ENCODE measurements at regions not wholly inside any gene's neighbourhood (a gene's known extent, or its start where the extent isn't known, plus 50 kb on each side); places are given as distances from the start of the nearest gene placed in this dataset.

DNA sequence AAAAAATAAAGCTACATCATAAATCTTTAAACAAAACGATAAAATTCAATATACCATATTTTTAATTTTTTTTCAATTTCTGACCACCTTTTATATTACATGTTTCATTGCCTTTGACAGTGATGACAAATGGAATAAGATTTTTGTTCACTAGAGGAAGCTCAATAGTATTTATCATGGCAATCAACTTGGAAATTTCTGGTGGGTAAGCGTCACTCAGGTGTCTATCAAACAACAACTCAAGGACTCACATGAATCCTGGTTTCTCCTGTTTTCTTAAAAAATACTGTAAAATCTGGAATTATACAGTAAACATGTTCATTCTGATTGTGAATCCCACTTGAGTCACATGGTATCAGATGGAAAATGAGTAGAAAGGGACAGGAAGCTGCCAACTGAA lies 782.2 kb downstream of the OTOL1 start:
- DNase-seq (ENCODE audit: low read depth): no peak
- H3K4me3 ChIP-seq (ENCODE audit: low read depth, low read length): no peak overlapping the region
- TF ChIP-seq, protein P1, sequence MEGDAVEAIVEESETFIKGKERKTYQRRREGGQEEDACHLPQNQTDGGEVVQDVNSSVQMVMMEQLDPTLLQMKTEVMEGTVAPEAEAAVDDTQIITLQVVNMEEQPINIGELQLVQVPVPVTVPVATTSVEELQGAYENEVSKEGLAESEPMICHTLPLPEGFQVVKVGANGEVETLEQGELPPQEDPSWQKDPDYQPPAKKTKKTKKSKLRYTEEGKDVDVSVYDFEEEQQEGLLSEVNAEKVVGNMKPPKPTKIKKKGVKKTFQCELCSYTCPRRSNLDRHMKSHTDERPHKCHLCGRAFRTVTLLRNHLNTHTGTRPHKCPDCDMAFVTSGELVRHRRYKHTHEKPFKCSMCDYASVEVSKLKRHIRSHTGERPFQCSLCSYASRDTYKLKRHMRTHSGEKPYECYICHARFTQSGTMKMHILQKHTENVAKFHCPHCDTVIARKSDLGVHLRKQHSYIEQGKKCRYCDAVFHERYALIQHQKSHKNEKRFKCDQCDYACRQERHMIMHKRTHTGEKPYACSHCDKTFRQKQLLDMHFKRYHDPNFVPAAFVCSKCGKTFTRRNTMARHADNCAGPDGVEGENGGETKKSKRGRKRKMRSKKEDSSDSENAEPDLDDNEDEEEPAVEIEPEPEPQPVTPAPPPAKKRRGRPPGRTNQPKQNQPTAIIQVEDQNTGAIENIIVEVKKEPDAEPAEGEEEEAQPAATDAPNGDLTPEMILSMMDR (IDR thresholded peaks at IDR 0.05; ENCODE audit: control insufficient read depth, extremely low read depth, insufficient read depth): no peak

DNA sequence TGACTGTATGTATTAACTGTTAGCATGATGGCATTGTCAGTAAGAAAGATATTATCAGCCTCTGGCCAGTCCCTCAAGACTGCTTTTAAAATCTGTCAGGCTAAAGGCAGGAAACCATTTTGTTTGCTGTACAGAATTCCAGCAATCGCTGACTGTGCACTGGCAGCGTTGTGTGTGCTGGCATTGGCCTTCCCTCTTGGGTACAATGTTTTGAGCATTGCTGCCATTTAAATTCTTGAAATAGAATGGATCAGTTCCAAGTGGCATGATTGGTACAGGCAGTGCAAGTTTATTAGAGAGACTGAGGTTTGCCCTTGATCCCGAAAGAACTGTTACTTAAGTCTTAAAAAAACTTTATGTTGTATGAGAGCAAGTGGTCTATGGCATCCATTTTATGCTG lies 788.7 kb downstream of the OTOL1 start:
- H3K4me3 ChIP-seq (ENCODE audit: low read depth, low read length): no peak overlapping the region
- no peak for DNase-seq (ENCODE audit: low read depth)
- TF ChIP-seq, protein P1 (IDR thresholded peaks at IDR 0.05; ENCODE audit: control insufficient read depth, extremely low read depth, insufficient read depth): no peak

DNA sequence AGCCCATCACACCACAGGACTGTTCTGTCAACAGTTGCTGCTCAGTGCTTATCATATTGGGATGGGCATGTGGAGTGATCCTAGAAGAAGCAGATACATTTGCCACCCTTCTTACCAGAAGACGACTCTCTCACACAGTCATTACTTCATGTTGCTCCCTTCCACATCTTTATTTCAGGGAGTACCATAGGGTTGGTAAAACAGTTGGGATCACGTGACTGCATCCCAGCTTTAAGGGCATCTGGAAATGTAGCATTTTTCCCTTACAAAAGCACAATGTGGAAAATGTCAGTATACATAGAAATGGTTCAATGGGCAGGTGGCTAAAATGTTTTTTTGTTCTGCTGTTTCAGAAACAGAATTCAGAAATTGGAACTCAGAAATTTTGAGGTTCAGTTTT lies 791.0 kb downstream of the OTOL1 start:
- TF ChIP-seq, protein P1 (IDR thresholded peaks at IDR 0.05; ENCODE audit: control insufficient read depth, extremely low read depth, insufficient read depth): no peak
- no peak for DNase-seq (ENCODE audit: low read depth)
- no peak overlapping the region for H3K4me3 ChIP-seq (ENCODE audit: low read depth, low read length)

DNA sequence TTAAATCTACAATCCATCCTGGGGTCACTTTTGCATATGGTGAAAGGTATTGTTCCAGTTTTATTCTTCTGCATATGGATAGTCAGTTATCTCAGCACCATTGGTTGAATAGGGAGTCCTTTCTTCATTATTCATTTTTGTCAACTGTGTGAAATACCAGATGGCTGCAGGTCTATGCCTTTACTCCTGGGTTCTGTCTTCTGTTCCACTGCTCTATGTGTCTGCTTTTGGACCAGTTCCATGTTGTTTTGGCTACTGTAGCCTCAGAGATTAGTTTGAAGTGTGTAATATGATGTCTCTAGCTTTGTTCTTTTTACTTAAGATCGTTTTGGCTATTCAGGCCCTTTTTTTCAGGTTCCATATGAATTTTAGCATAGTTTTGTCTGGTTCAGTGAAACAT lies 795.8 kb downstream of the OTOL1 start:
- DNase-seq (ENCODE audit: low read depth): no peak
- TF ChIP-seq, protein P1 (IDR thresholded peaks at IDR 0.05; ENCODE audit: control insufficient read depth, extremely low read depth, insufficient read depth): no peak
- H3K4me3 ChIP-seq (ENCODE audit: low read depth, low read length): no peak overlapping the region

DNA sequence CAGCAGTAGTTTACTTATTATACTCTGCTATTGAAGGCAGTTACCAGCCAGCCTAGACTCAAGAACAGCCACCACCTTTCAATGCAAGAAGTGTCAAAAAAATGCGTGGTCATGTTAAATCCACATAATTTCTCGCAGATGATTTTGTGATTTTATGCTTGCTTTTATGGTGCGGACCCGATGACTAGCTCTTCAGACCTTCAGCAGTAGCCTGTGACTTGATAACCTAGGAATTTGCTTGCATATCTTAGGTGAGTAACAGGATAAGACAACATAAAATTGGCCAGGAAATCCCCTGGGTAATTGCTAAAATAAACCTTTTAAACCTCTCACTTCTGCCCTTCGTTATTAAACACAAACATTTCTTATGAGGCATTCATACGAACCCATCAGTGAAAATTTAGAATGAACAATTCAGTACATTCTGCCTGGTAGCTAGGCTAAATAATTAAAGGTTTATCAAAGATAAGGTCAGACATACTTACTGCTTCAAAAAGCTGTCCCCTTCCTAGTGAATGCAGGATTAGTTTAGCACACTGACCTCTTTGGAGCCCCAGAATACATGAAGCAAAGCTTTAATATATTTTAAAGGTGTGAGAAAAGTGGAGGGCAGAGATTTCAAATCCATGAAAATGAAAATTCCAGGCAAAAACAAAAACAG lies 798.8 kb downstream of the OTOL1 start:
- TF ChIP-seq, protein P1 (IDR thresholded peaks at IDR 0.05; ENCODE audit: control insufficient read depth, extremely low read depth, insufficient read depth): no peak
- H3K4me3 ChIP-seq (ENCODE audit: low read depth, low read length): no peak overlapping the region
- no peak for DNase-seq (ENCODE audit: low read depth)

DNA sequence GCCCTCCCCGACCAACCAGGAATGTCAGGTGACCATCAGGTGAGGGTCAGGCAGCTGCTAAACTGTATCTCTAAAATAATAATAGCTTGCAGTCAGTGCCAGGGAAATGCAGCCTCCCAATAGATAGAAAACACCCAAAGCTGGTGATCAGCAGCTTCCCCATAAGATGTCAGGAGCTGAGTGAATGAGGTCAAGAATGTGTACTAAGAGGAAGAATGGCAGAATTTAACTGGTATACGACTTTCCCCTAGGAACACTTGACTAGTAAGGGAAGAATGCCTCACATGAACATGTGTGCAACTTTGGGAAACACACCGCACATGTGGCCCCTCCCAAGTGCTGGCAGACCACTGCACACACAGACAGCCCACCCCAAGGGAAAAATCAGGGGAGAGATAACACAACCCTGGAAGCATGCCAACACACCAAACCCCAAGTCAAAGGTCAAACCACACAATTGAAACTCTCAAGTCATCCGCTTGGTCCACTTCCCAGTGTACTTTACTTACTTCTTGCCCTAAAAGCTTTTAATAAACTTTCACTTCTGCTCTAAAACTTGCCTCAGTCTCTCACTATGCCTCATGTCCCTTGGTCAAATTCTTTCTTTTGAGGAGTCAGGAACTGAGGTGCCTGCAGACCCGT lies 806.5 kb downstream of the OTOL1 start:
- DNase-seq (ENCODE audit: low read depth): no peak
- H3K4me3 ChIP-seq (ENCODE audit: low read depth, low read length): no peak overlapping the region
- TF ChIP-seq, protein P1 (IDR thresholded peaks at IDR 0.05; ENCODE audit: control insufficient read depth, extremely low read depth, insufficient read depth): no peak

DNA sequence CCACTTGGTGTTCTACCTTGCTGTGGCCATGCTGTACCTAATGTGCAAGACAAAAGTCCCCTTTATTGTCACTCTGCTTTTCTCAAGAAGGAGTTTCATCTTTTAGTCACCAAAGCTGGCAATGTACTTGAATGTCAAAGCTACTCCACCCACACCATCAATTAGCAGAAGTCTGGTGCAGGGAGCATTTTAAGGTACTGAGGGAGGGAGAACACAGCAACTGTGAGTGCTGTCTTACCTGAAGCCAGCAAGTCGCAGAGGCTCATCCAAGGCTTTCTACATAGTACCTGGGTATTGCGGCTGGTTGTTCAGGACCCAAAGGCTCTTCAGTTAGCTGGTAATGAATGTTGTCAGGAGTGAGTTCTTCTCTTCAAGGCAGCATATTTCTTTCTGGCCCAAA lies 820.4 kb downstream of the OTOL1 start:
- TF ChIP-seq, protein P1 (IDR thresholded peaks at IDR 0.05; ENCODE audit: control insufficient read depth, extremely low read depth, insufficient read depth): no peak
- H3K4me3 ChIP-seq (ENCODE audit: low read depth, low read length): no peak overlapping the region

More for the DNA sequence above, 820.4 kb downstream of the OTOL1 start:
- no peak for DNase-seq (ENCODE audit: low read depth)

Measured in LNCaP clone FGC (cell line).